HL-60 (cell line): ENCODE measurements at regions not wholly inside any gene's neighbourhood (a gene's known extent, or its start where the extent isn't known, plus 50 kb on each side); places are given as distances from the start of the nearest gene placed in this dataset.

Experiments
- DNase-seq, 2 experiments: peaks; one replicate each; pipeline ENCODE4 v3.0.0-alpha.2; 2010 to 2020; ENCODE audit warnings: low read depth in 1 of 2, low spot score in 1 of 2
- H3K27ac ChIP-seq: fragments of 250-450 bp; sonication (Bioruptor Pico); replicated peaks from 2 replicates; pipeline ENCODE4 v1.5.1; 2020; ENCODE audit warnings: mild to moderate bottlenecking, moderate library complexity
- H3K27me3 ChIP-seq: fragments of 250-450 bp; sonication (Bioruptor Pico); 2 replicates; pipeline ENCODE4 v1.5.1; 2021; ENCODE audit warnings: mild to moderate bottlenecking, moderate library complexity; ENCODE audit not compliant: insufficient read depth, poor library complexity, severe bottlenecking
- H3K4me3 ChIP-seq: replicated peaks from 2 replicates; pipeline ENCODE4 v1.5.1; 2011; ENCODE audit warnings: mild to moderate bottlenecking, control low read depth, low read length; ENCODE audit not compliant: insufficient read depth
- GABPA ChIP-seq: IDR thresholded peaks from 2 replicates; pipeline ENCODE4 v1.6.1; 2012; ENCODE audit warnings: low read depth
- POLR2AphosphoS5 ChIP-seq: IDR thresholded peaks from 2 replicates; pipeline ENCODE4 v1.6.1; 2012; ENCODE audit warnings: low read depth
- REST ChIP-seq: IDR thresholded peaks from 2 replicates; pipeline ENCODE4 v1.6.1; 2012; ENCODE audit warnings: low read depth; ENCODE audit not compliant: insufficient replicate concordance
- SPI1 ChIP-seq: IDR thresholded peaks from 2 replicates; pipeline ENCODE4 v1.6.1; 2012; ENCODE audit warnings: low read depth, mild to moderate bottlenecking, borderline replicate concordance
- TF ChIP-seq, protein P1 (sequence below): IDR thresholded peaks from one replicate; pipeline ENCODE4 v1.5.1; 2011; ENCODE audit warnings: low read length, control low read depth, inconsistent platforms; ENCODE audit not compliant: insufficient read depth

DNA sequence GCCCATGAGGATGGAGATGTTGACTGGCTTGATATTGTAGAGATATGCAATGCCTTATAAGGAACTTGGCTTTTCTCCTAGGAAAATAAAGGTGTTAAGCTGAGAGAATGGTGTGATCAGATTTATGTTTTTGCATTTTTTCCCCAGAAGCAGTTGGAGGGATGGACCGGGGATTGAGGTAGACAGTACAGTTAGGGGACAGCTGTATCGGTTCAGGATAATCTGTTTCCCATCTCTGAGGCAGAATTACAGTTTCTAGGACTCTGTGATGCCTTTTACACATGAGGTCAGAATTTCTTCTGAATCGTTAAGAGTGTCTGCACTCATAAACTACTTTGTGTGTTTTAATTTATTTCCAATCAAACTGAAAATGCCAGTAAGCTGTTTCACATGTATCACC is 261.5 kb downstream of the CYRIA start:
- no peaks in the 10 kb centered on the region for H3K27me3 ChIP-seq
- no peak overlapping the region for H3K4me3 ChIP-seq
- no peak for DNase-seq
- TF ChIP-seq SPI1 (no peak), POLR2AphosphoS5 (no peak), REST (no peak), GABPA (no peak)
- TF ChIP-seq, protein P1, sequence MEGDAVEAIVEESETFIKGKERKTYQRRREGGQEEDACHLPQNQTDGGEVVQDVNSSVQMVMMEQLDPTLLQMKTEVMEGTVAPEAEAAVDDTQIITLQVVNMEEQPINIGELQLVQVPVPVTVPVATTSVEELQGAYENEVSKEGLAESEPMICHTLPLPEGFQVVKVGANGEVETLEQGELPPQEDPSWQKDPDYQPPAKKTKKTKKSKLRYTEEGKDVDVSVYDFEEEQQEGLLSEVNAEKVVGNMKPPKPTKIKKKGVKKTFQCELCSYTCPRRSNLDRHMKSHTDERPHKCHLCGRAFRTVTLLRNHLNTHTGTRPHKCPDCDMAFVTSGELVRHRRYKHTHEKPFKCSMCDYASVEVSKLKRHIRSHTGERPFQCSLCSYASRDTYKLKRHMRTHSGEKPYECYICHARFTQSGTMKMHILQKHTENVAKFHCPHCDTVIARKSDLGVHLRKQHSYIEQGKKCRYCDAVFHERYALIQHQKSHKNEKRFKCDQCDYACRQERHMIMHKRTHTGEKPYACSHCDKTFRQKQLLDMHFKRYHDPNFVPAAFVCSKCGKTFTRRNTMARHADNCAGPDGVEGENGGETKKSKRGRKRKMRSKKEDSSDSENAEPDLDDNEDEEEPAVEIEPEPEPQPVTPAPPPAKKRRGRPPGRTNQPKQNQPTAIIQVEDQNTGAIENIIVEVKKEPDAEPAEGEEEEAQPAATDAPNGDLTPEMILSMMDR = no peak
- no peak overlapping the region for H3K27ac ChIP-seq

GRCh38 chr2:16402891-16403290 is 262.7 kb downstream of the CYRIA start:
- TF ChIP-seq REST (no peak), GABPA (no peak), SPI1 (no peak), POLR2AphosphoS5 (no peak)
- TF ChIP-seq, protein P1 = no peak
- H3K4me3 ChIP-seq = no peak overlapping the region
- H3K27ac ChIP-seq = no peak overlapping the region
- no peaks in the 10 kb centered on the region for H3K27me3 ChIP-seq
- DNase-seq = no peak

DNA sequence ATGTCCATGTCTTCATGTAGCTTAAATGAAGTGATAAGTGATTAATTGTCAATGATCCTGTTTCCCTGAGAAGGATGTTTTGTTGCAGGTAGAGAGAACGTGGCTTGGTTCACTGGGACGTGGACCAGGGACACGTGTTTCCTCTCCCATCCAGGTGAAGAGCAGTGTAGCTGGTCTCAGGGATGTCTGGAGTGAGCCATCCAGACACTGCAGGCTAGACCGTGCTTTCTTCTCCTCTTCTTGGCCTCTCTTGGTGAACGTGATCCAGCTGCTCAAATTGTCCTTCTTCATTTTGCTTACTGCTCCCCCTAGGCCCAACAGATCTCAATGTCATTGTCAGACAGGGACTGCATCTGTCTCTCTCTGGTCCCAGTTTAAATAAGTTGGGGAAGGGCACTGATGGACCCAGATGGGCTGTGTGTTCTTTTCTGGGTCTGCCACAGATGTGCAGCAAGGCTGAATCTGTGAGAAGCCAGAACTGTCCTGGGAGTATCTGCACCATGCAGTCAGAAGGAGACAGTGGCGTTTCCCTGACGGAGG is 263.8 kb downstream of the CYRIA start:
- Histone ChIP-seq H3K27ac (no peak overlapping the region), H3K4me3 (no peak overlapping the region), H3K27me3 (no peaks in the 10 kb centered on the region)
- no peak for DNase-seq
- TF ChIP-seq SPI1 (no peak), GABPA (no peak), REST (no peak), POLR2AphosphoS5 (no peak)
- TF ChIP-seq, protein P1 = no peak
